ENCODE measurements at regions not wholly inside any gene's neighbourhood (a gene's known extent, or its start where the extent isn't known, plus 50 kb on each side); places are given as distances from the start of the nearest gene placed in this dataset.

GRCh38 chr2:35172687-35173086 is 1182.9 kb upstream of the CRIM1 start:
- H3K27me3 ChIP-seq (ENCODE audit: low read depth): no peaks in the 10 kb centered on the region
- no peaks in the 10 kb centered on the region for H3K36me3 ChIP-seq
- H3K4me3 ChIP-seq: no peak overlapping the region
- no peak for TF ChIP-seq CTCF (IDR thresholded peaks at IDR 0.05; ENCODE audit: borderline replicate concordance)
- H3K9me3 ChIP-seq (replicated peaks): no peaks in the 10 kb centered on the region
- intact Hi-C loops (cut with micrococcal nuclease): no loop called here
- H3K27ac ChIP-seq (replicated peaks): no peak overlapping the region
- no peak for DNase-seq
- no peaks in the 10 kb centered on the region for H3K4me1 ChIP-seq

GRCh38 chr2:35168351-35168750 is 1187.2 kb upstream of the CRIM1 start:
- no peak overlapping the region for H3K27ac ChIP-seq (replicated peaks)
- no peaks in the 10 kb centered on the region for H3K27me3 ChIP-seq (ENCODE audit: low read depth)
- no peaks in the 10 kb centered on the region for H3K4me1 ChIP-seq
- no peaks in the 10 kb centered on the region for H3K36me3 ChIP-seq
- no peak overlapping the region for H3K4me3 ChIP-seq
- intact Hi-C loops (cut with micrococcal nuclease): no loop called here
- TF ChIP-seq CTCF (IDR thresholded peaks at IDR 0.05; ENCODE audit: borderline replicate concordance): no peak
- H3K9me3 ChIP-seq (replicated peaks): no peaks in the 10 kb centered on the region
- DNase-seq: no peak

GRCh38 chr2:35163948-35164347 is 1191.6 kb upstream of the CRIM1 start:
- no peaks in the 10 kb centered on the region for H3K36me3 ChIP-seq
- intact Hi-C loops (cut with micrococcal nuclease): no loop called here
- H3K27me3 ChIP-seq (ENCODE audit: low read depth): no peaks in the 10 kb centered on the region
- no peak overlapping the region for H3K4me3 ChIP-seq
- DNase-seq: no peak
- no peaks in the 10 kb centered on the region for H3K4me1 ChIP-seq
- no peak overlapping the region for H3K27ac ChIP-seq (replicated peaks)
- no peak for TF ChIP-seq CTCF (IDR thresholded peaks at IDR 0.05; ENCODE audit: borderline replicate concordance)
- no peaks in the 10 kb centered on the region for H3K9me3 ChIP-seq (replicated peaks)

GRCh38 chr2:35160871-35161270 is 1194.7 kb upstream of the CRIM1 start:
- Histone ChIP-seq H3K4me1 (no peaks in the 10 kb centered on the region), H3K4me3 (no peak overlapping the region), H3K36me3 (no peaks in the 10 kb centered on the region), H3K9me3 (replicated peaks) (no peaks in the 10 kb centered on the region), H3K27ac (replicated peaks) (no peak overlapping the region), H3K27me3 (ENCODE audit: low read depth) (no peaks in the 10 kb centered on the region)
- TF ChIP-seq CTCF (IDR thresholded peaks at IDR 0.05; ENCODE audit: borderline replicate concordance): no peak
- intact Hi-C loops (cut with micrococcal nuclease): no loop called here
- DNase-seq: no peak

- Histone ChIP-seq H3K4me1 (no peaks in the 10 kb centered on the region), H3K4me3 (no peak overlapping the region), H3K27ac (replicated peaks) (no peak overlapping the region), H3K27me3 (ENCODE audit: low read depth) (no peaks in the 10 kb centered on the region), H3K36me3 (no peaks in the 10 kb centered on the region), H3K9me3 (replicated peaks) (peaks cover 14% of the 10 kb centered on the region)
- intact Hi-C loops (cut with micrococcal nuclease): no loop called here
- DNase-seq: no peak
- no peak for TF ChIP-seq CTCF (IDR thresholded peaks at IDR 0.05; ENCODE audit: borderline replicate concordance)
Measured at GRCh38 chr2:35125871-35126270, 1229.7 kb upstream of the CRIM1 start.

GRCh38 chr2:35125278-35125677 is 1230.3 kb upstream of the CRIM1 start:
- H3K27ac ChIP-seq (replicated peaks): no peak overlapping the region
- H3K9me3 ChIP-seq (replicated peaks): peaks cover 14% of the 10 kb centered on the region
- DNase-seq: no peak
- H3K36me3 ChIP-seq: no peaks in the 10 kb centered on the region
- H3K27me3 ChIP-seq (ENCODE audit: low read depth): no peaks in the 10 kb centered on the region
- H3K4me1 ChIP-seq: no peaks in the 10 kb centered on the region
- intact Hi-C loops (cut with micrococcal nuclease): no loop called here
- no peak for TF ChIP-seq CTCF (IDR thresholded peaks at IDR 0.05; ENCODE audit: borderline replicate concordance)
- H3K4me3 ChIP-seq: no peak overlapping the region

Data from left ventricle myocardium inferior (tissue), 1 donor.